Liver (tissue), 8 donors: ENCODE measurements at regions not wholly inside any gene's neighbourhood (a gene's known extent, or its start where the extent isn't known, plus 50 kb on each side); places are given as distances from the start of the nearest gene placed in this dataset.

Experiments used
- DNase-seq: peaks from one replicate; pipeline ENCODE4 v3.0.0-alpha.2; 2017; ENCODE audit warnings: low spot score
- H3K27ac ChIP-seq, 2 donors: one replicate each; pipeline ENCODE4 v1.7.0; 2013; ENCODE audit warnings: inconsistent platforms in 2 of 2, low read length in 2 of 2, control low read depth in 1 of 2, low read depth in 1 of 2, mild to moderate bottlenecking in 1 of 2
- H3K27me3 ChIP-seq, 4 donors: one replicate each; pipeline versions ENCODE4 v1.6.1 to v1.7.0; 2013; ENCODE audit warnings: low read length in 3 of 4, inconsistent platforms in 1 of 4, mild to moderate bottlenecking in 1 of 4, moderate library complexity in 1 of 4; ENCODE audit not compliant: control insufficient read depth in 4 of 4, insufficient read depth in 4 of 4
- H3K36me3 ChIP-seq, 4 donors: one replicate each; pipeline versions ENCODE4 v1.6.1 to v1.7.0; 2013; ENCODE audit warnings: low read length in 3 of 4, mild to moderate bottlenecking in 3 of 4, low read depth in 1 of 4, moderate library complexity in 1 of 4; ENCODE audit not compliant: control insufficient read depth in 4 of 4, insufficient read depth in 3 of 4
- H3K4me1 ChIP-seq, 4 donors: one replicate each; pipeline versions ENCODE4 v1.6.1 to v1.7.0; 2013; ENCODE audit warnings: low read length in 3 of 4, mild to moderate bottlenecking in 3 of 4, moderate library complexity in 1 of 4; ENCODE audit not compliant: control insufficient read depth in 4 of 4, insufficient read depth in 4 of 4
- H3K4me3 ChIP-seq, 3 donors: one replicate each; pipeline versions ENCODE4 v1.6.1 to v1.7.0; 2013; ENCODE audit warnings: low read length in 3 of 3, control low read depth in 1 of 3, low read depth in 1 of 3, mild to moderate bottlenecking in 1 of 3
- H3K9ac ChIP-seq, 2 donors: one replicate each; pipeline ENCODE4 v1.7.0; 2013; ENCODE audit warnings: low read length in 2 of 2, mild to moderate bottlenecking in 2 of 2, moderate library complexity in 2 of 2, control low read depth in 1 of 2, low read depth in 1 of 2
- H3K9me3 ChIP-seq, 4 donors: one replicate each; pipeline versions ENCODE4 v1.6.1 to v1.7.0; 2013; ENCODE audit warnings: low read length in 3 of 4; ENCODE audit not compliant: control insufficient read depth in 4 of 4
- CTCF ChIP-seq: fragments of 150-350 bp; IDR thresholded peaks from 2 replicates; pipeline ENCODE4 v1.5.1; 2017; ENCODE audit warnings: improper control_type of control experiment, low read depth, low read length; ENCODE audit not compliant: missing input control
- EGR1 ChIP-seq, 2 donors: IDR thresholded peaks; 2 replicates each; pipeline ENCODE4 v1.6.1; 2016 to 2018; ENCODE audit warnings: antibody characterized with exemption in 2 of 2, low read depth in 2 of 2
- FOXA2 ChIP-seq: IDR thresholded peaks from 2 replicates; pipeline ENCODE4 v1.6.1; 2016; ENCODE audit warnings: antibody characterized with exemption
- GABPA ChIP-seq, 2 donors: IDR thresholded peaks in 1 of 2; conservative IDR thresholded peaks in 1 of 2; 2 replicates each; pipeline ENCODE4 v1.6.1; 2016; ENCODE audit warnings: antibody characterized with exemption in 2 of 2, mild to moderate bottlenecking in 1 of 2, moderate library complexity in 1 of 2
- HNF4A ChIP-seq, 2 donors: conservative IDR thresholded peaks; 2 replicates each; pipeline ENCODE4 v1.6.1; 2016; ENCODE audit warnings: antibody characterized with exemption in 2 of 2, mild to moderate bottlenecking in 2 of 2
- HNF4G ChIP-seq: IDR thresholded peaks from 2 replicates; pipeline ENCODE4 v1.6.1; 2016; ENCODE audit warnings: antibody characterized with exemption
- JUND ChIP-seq, 2 donors: IDR thresholded peaks; 2 replicates each; pipeline ENCODE4 v1.6.1; 2016; ENCODE audit warnings: antibody characterized with exemption in 2 of 2
- MAX ChIP-seq: IDR thresholded peaks from 2 replicates; pipeline ENCODE4 v1.6.1; 2016; ENCODE audit warnings: antibody characterized with exemption
- NR2F2 ChIP-seq: IDR thresholded peaks from 2 replicates; pipeline ENCODE4 v1.6.1; 2016; ENCODE audit warnings: antibody characterized with exemption
- RAD21 ChIP-seq, 2 donors: IDR thresholded peaks; 2 replicates each; pipeline ENCODE4 v1.6.1; 2016; ENCODE audit warnings: antibody characterized with exemption in 2 of 2, mild to moderate bottlenecking in 2 of 2
- REST ChIP-seq: IDR thresholded peaks from 2 replicates; pipeline ENCODE4 v1.6.1; 2016; ENCODE audit warnings: antibody characterized with exemption, mild to moderate bottlenecking
- RXRA ChIP-seq, 2 donors: IDR thresholded peaks; 2 replicates each; pipeline ENCODE4 v1.6.1; 2017 to 2018; ENCODE audit warnings: antibody characterized with exemption in 2 of 2, mild to moderate bottlenecking in 1 of 2
- SP1 ChIP-seq: IDR thresholded peaks from 2 replicates; pipeline ENCODE4 v1.6.1; 2018; ENCODE audit warnings: antibody characterized with exemption, mild to moderate bottlenecking
- TAF1 ChIP-seq: conservative IDR thresholded peaks from 2 replicates; pipeline ENCODE4 v1.6.1; 2016; ENCODE audit warnings: antibody characterized with exemption, mild to moderate bottlenecking
- YY1 ChIP-seq: IDR thresholded peaks from 2 replicates; pipeline ENCODE4 v1.6.1; 2016; ENCODE audit warnings: antibody characterized with exemption, mild to moderate bottlenecking
- ZBTB33 ChIP-seq: IDR thresholded peaks from 2 replicates; pipeline ENCODE4 v1.6.1; 2016; ENCODE audit warnings: antibody characterized with exemption
- WGBS: extraction: QIAGEN DNeasy Blood & Tissue Kit; methylation state at CpG from one replicate; pipeline ENCODE4 v1.1.7; 2013; 5-methylcytosine and 5-hydroxymethylcytosine counted together
- donor health status: healthy.
- donor health status: healthy.
- donor health status: healthy.
- donor health status: healthy.
- donor health status: healthy.

GRCh38 chr5:96569332-96569731 is 92.8 kb upstream of the CAST start:
- WGBS, result 89% methylated on average over 4 of the region's 4 CpGs
- no peak for DNase-seq
- Histone ChIP-seq H3K27ac (no peak overlapping the region), H3K9ac (no peak overlapping the region), H3K4me1 (no peaks in the 10 kb centered on the region), H3K9me3 (no peaks in the 10 kb centered on the region), H3K27me3 (no peaks in the 10 kb centered on the region), H3K4me3 (no peak overlapping the region), H3K36me3 (no peaks in the 10 kb centered on the region)
- no peak for TF ChIP-seq JUND (IDR thresholded peaks at IDR 0.05)
- TF ChIP-seq RXRA (IDR thresholded peaks at IDR 0.05), result no peak
- TF ChIP-seq MAX, result no peak
- TF ChIP-seq EGR1 (IDR thresholded peaks at IDR 0.05; ENCODE audit: low read depth in 2 of 2), result no peak
- TF ChIP-seq ZBTB33, result no peak
- TF ChIP-seq REST, result no peak
- TF ChIP-seq NR2F2, result no peak

GRCh38 chr5:96569770-96570169 is 92.4 kb upstream of the CAST start:
- no peaks in the 10 kb centered on the region for H3K4me1 ChIP-seq
- 83% methylated on average over 4 of the region's 4 CpGs for WGBS
- no peaks in the 10 kb centered on the region for H3K9me3 ChIP-seq

More at GRCh38 chr5:96569770-96570169, 92.4 kb upstream of the CAST start:
- no peak overlapping the region for H3K9ac ChIP-seq
- H3K36me3 ChIP-seq, result no peaks in the 10 kb centered on the region
- H3K27ac ChIP-seq, result no peak overlapping the region
- no peaks in the 10 kb centered on the region for H3K27me3 ChIP-seq
- no peak for DNase-seq
- TF ChIP-seq FOXA2 (no peak), EGR1 (IDR thresholded peaks at IDR 0.05; ENCODE audit: low read depth in 2 of 2) (no peak), HNF4G (no peak), MAX (no peak), RAD21 (IDR thresholded peaks at IDR 0.05) (no peak), RXRA (IDR thresholded peaks at IDR 0.05) (no peak), SP1 (no peak), YY1 (no peak), HNF4A (conservative IDR thresholded peaks at IDR 0.05) (no peak), JUND (IDR thresholded peaks at IDR 0.05) (no peak), NR2F2 (no peak), TAF1 (no peak), CTCF (no peak), REST (no peak), ZBTB33 (no peak), GABPA (IDR thresholded peaks at IDR 0.05 in 1 of 2, conservative IDR thresholded peaks at IDR 0.05 in 1 of 2) (no peak)
- no peak overlapping the region for H3K4me3 ChIP-seq
